NCI-H1105 (cell line): ENCODE measurements at regions not wholly inside any gene's neighbourhood (a gene's known extent, or its start where the extent isn't known, plus 50 kb on each side); places are given as distances from the start of the nearest gene placed in this dataset.
"Not testable (repeated sequence)": the region's sequence is repeated elsewhere in the genome, so short reads cannot be mapped to it uniquely, and the experiment has no call there.

Source experiments
- DNase-seq: peaks from one replicate; lab custom pipeline; 2025; lab: John Stamatoyannopoulos, UW

- DNase-seq = no peak
Observed at GRCh38 chr5:72760259-72760658, 56.2 kb upstream of the TNPO1 start.

- DNase-seq = no peak
Observed at GRCh38 chr5:72752909-72753308, 63.6 kb upstream of the TNPO1 start.

- no peak for DNase-seq
Observed at GRCh38 chr5:72749362-72749997, 67.0 kb upstream of the TNPO1 start.

GRCh38 chr5:72747826-72748225 is 68.6 kb upstream of the TNPO1 start:
- DNase-seq = no peak

- no peak for DNase-seq
Observed at GRCh38 chr5:72746736-72747135, 69.7 kb upstream of the TNPO1 start.

GRCh38 chr5:72744136-72744535 is 72.3 kb upstream of the TNPO1 start:
- DNase-seq = no peak

- DNase-seq = no peak
Observed at GRCh38 chr5:72741805-72742204, 74.7 kb upstream of the TNPO1 start.

- DNase-seq = no peak
Observed at GRCh38 chr5:72733810-72734209, 82.7 kb upstream of the TNPO1 start.

- DNase-seq = no peak
Observed at GRCh38 chr5:72723581-72723980, 92.9 kb upstream of the TNPO1 start.

- no peak for DNase-seq
Observed at GRCh38 chr5:72722792-72723452, 93.5 kb upstream of the TNPO1 start.

- DNase-seq = no peak
Observed at GRCh38 chr5:72721844-72722243, 94.6 kb upstream of the TNPO1 start.

GRCh38 chr5:72720205-72720604 is 96.3 kb upstream of the TNPO1 start:
- no peak for DNase-seq

- DNase-seq = no peak
Observed at GRCh38 chr5:72711351-72711750, 105.1 kb upstream of the TNPO1 start.

GRCh38 chr5:72709341-72709740 is 107.1 kb upstream of the TNPO1 start:
- DNase-seq = no peak

GRCh38 chr5:72705178-72705577 is 111.3 kb upstream of the TNPO1 start:
- no peak for DNase-seq

GRCh38 chr5:72703876-72704275 is 112.6 kb upstream of the TNPO1 start:
- DNase-seq = no peak

- no peak for DNase-seq
Observed at GRCh38 chr5:72702881-72703434, 113.5 kb upstream of the TNPO1 start.

- DNase-seq = not testable (repeated sequence)
Observed at GRCh38 chr5:72702105-72702504, 114.4 kb upstream of the TNPO1 start.

GRCh38 chr5:72698481-72698880 is 118.0 kb upstream of the TNPO1 start:
- no peak for DNase-seq

- DNase-seq = no peak
Observed at GRCh38 chr5:72697622-72698021, 118.8 kb upstream of the TNPO1 start.

GRCh38 chr5:72695659-72696058 is 120.8 kb upstream of the TNPO1 start:
- DNase-seq = no peak

- no peak for DNase-seq
Observed at GRCh38 chr5:72694856-72695255, 121.6 kb upstream of the TNPO1 start.

GRCh38 chr5:72693546-72694205 is 122.8 kb upstream of the TNPO1 start:
- no peak for DNase-seq
